HepG2 (cell line): ENCODE measurements at regions not wholly inside any gene's neighbourhood (a gene's known extent, or its start where the extent isn't known, plus 50 kb on each side); places are given as distances from the start of the nearest gene placed in this dataset.

Experiments used
- ATAC-seq: fragments of 200-7000 bp; cut with Tn5 transposase; 3 replicates; pipeline ENCODE4 v1.9.1; 2020; ENCODE audit warnings: mild to moderate bottlenecking, moderate library complexity
- BruUV-seq: library from RNA; stranded (reverse); fragments of 400-500 nt; replicated peaks from 2 replicates; lab custom pipeline; 2021; lab: Mats Ljungman, UMichigan
- CTCF ChIA-PET: fragments of 300-600 bp; formaldehyde crosslinking; extraction: SDS; loops from one replicate; lab custom pipeline; 2021; ENCODE audit warnings: low total read pairs, inconsistent platforms, low intra/inter-chr PET ratio; lab: Yijun Ruan, JAX
- POLR2A ChIA-PET: fragments of 350-600 bp; sonication (Branson Sonifier 250); formaldehyde crosslinking; loops from one replicate; lab custom pipeline; 2020; ENCODE audit warnings: antibody characterized with exemption, inconsistent platforms; lab: Yijun Ruan, JAX
- DNase-seq: peaks from one replicate; pipeline ENCODE4 v3.0.0-alpha.2; 2015; ENCODE audit warnings: low spot score
- FAIRE-seq: peaks from 3 replicates; lab custom pipeline; 2011; peaks lifted over from hg19 to GRCh38; lab: Jason Lieb, UNC
- H2AFZ ChIP-seq: one replicate; pipeline ENCODE4 v1.6.1; 2011; ENCODE audit warnings: low read length, inconsistent platforms
- H3K27ac ChIP-seq: fragments of 300-600 bp; 3 replicates; pipeline ENCODE4 v1.8.0; 2011; ENCODE audit warnings: mixed run types, mild to moderate bottlenecking, mixed read lengths, low read length, inconsistent platforms; ENCODE audit not compliant: insufficient read depth; ENCODE audit errors: extremely low read length
- H3K27me3 ChIP-seq, 2 experiments: fragments of 200-600 bp in 1 of 2; 2 replicates in 1 of 2; 3 replicates in 1 of 2; pipeline versions ENCODE4 v1.6.0 to v1.8.0; 2011; ENCODE audit warnings: low read length in 2 of 2, mild to moderate bottlenecking in 2 of 2, moderate library complexity in 2 of 2, inconsistent platforms in 1 of 2; ENCODE audit not compliant: insufficient read depth in 2 of 2, control insufficient read depth in 1 of 2
- H3K36me3 ChIP-seq, 2 experiments: fragments of 200-600 bp in 1 of 2; replicated peaks in 1 of 2; 2 replicates in 1 of 2; 3 replicates in 1 of 2; pipeline versions ENCODE4 v1.5.1 to v1.8.0; 2011; ENCODE audit warnings: low read length in 2 of 2, inconsistent platforms in 1 of 2; ENCODE audit not compliant: insufficient read depth in 2 of 2, control insufficient read depth in 1 of 2
- H3K4me1 ChIP-seq: 2 replicates; pipeline ENCODE4 v1.5.1; 2012; ENCODE audit warnings: low read length, inconsistent platforms; ENCODE audit not compliant: insufficient read depth
- H3K4me2 ChIP-seq: 2 replicates; pipeline ENCODE4 v1.6.0; 2011; ENCODE audit warnings: low read depth, low read length, inconsistent platforms
- H3K4me3 ChIP-seq, 3 experiments: fragments of 200-600 bp in 1 of 3; sonication (generic), shearing (Covaris generic) in 1 of 3; replicated peaks in 1 of 3; 2 replicates each; pipeline ENCODE4 v1.5.1; 2011 to 2016; ENCODE audit warnings: low read length in 3 of 3, inconsistent platforms in 2 of 3, low read depth in 2 of 3, mild to moderate bottlenecking in 2 of 3, control low read depth in 1 of 3, mixed read lengths in 1 of 3; ENCODE audit not compliant: insufficient read depth in 1 of 3
- H3K79me2 ChIP-seq: one replicate; pipeline ENCODE4 v1.6.1; 2011; ENCODE audit warnings: low read length, inconsistent platforms; ENCODE audit not compliant: insufficient read depth
- H3K9ac ChIP-seq: 2 replicates; pipeline ENCODE4 v1.6.0; 2011; ENCODE audit warnings: mild to moderate bottlenecking, low read depth, low read length, inconsistent platforms; ENCODE audit not compliant: insufficient read depth
- H3K9me3 ChIP-seq: 2 replicates; pipeline ENCODE4 v1.5.1; 2012; ENCODE audit warnings: mild to moderate bottlenecking, low read length
- H4K20me1 ChIP-seq: 2 replicates; pipeline ENCODE4 v1.6.0; 2011; ENCODE audit warnings: inconsistent platforms, mild to moderate bottlenecking, low read length, moderate library complexity; ENCODE audit not compliant: insufficient read depth
- AHR ChIP-seq: IDR thresholded peaks from 2 replicates; pipeline ENCODE4 v1.6.1; 2018; ENCODE audit warnings: missing genetic modification reagents, missing compliant biosample characterization
- CENPX ChIP-seq: sonication (generic); formaldehyde crosslinking; IDR thresholded peaks from 2 replicates; pipeline ENCODE4 v1.9.0; 2021; ENCODE audit warnings: mild to moderate bottlenecking, missing genetic modification reagents, moderate library complexity
- GPBP1L1 ChIP-seq: sonication (generic); formaldehyde crosslinking; IDR thresholded peaks from 2 replicates; pipeline ENCODE4 v1.5.0; 2020; ENCODE audit warnings: mild to moderate bottlenecking, missing genetic modification reagents
- GZF1 ChIP-seq: sonication (generic); formaldehyde crosslinking; IDR thresholded peaks from 2 replicates; pipeline ENCODE4 v1.5.1; 2020; ENCODE audit warnings: mild to moderate bottlenecking, missing genetic modification reagents
- HDAC2 ChIP-seq: sonication (generic); formaldehyde crosslinking; IDR thresholded peaks from 2 replicates; pipeline ENCODE4 v1.4.0; 2020; ENCODE audit warnings: missing genetic modification reagents
- MBD4 ChIP-seq: IDR thresholded peaks from 2 replicates; pipeline ENCODE4 v1.6.1; 2012; ENCODE audit warnings: low read length, inconsistent platforms, borderline replicate concordance
- MNT ChIP-seq: fragments of 450-650 bp; IDR thresholded peaks from 2 replicates; pipeline ENCODE4 v1.6.1; 2016
- NCOA5 ChIP-seq: sonication (generic); formaldehyde crosslinking; IDR thresholded peaks from 2 replicates; pipeline ENCODE4 v1.4.0; 2020; ENCODE audit warnings: missing genetic modification reagents
- RFX1 ChIP-seq: fragments of 450-650 bp; IDR thresholded peaks from 2 replicates; pipeline ENCODE4 v1.6.1; 2017
- SALL2 ChIP-seq: sonication (generic); formaldehyde crosslinking; IDR thresholded peaks from 2 replicates; pipeline ENCODE4 v1.8.1; 2023; ENCODE audit warnings: mild to moderate bottlenecking, missing genetic modification reagents, inconsistent platforms
- ZFYVE20 ChIP-seq: sonication (generic); formaldehyde crosslinking; IDR thresholded peaks from 2 replicates; pipeline ENCODE4 v1.8.0; 2023; ENCODE audit warnings: low read depth, mild to moderate bottlenecking, moderate library complexity, missing genetic modification reagents, borderline replicate concordance
- ZNF558 ChIP-seq: sonication (generic); formaldehyde crosslinking; IDR thresholded peaks from 2 replicates; pipeline ENCODE4 v1.9.0; 2022; ENCODE audit warnings: mild to moderate bottlenecking, missing genetic modification reagents, borderline replicate concordance
- ZNF644 ChIP-seq: IDR thresholded peaks from 2 replicates; pipeline ENCODE4 v1.6.1; 2016; ENCODE audit warnings: low read depth
- WGBS: methylation state at CpG from one replicate; pipeline ENCODE4 v1.1.6; 2017; ENCODE audit warnings: low lambda C conversion rate; 5-methylcytosine and 5-hydroxymethylcytosine counted together
- in situ Hi-C: cut with HindIII; loops from 2 replicates; pipeline ENCODE4 v1.10.0; 2017; ENCODE audit warnings: low pct_unique_long_range_greater_than_20kb; ENCODE audit not compliant: extremely low pct_ligation_motif_present
- intact Hi-C: fragments of 100-400 bp; cut with micrococcal nuclease; formaldehyde crosslinking; loops from one replicate; pipeline ENCODE4 v1.10.0; 2022; ENCODE audit not compliant: unreplicated experiment

- no peaks in the 10 kb centered on the region for H4K20me1 ChIP-seq
- H3K9me3 ChIP-seq, result peaks cover 24% of the 10 kb centered on the region; the same call in 1 of the 2 replicates
- no peaks in the 10 kb centered on the region for H3K4me1 ChIP-seq
- TF ChIP-seq MNT, result peak; percentile 86
- TF ChIP-seq AHR (CRISPR knock-in tag), result no peak
- FAIRE-seq (no peak), DNase-seq (no peak), ATAC-seq (no peak)
- H3K79me2 ChIP-seq, result no peaks in the 10 kb centered on the region
- H3K27me3 ChIP-seq, result no peaks in the 10 kb centered on the region
- in situ Hi-C loops (no loop called here), intact Hi-C loops (no loop called here)
- H2AFZ ChIP-seq, result no peak overlapping the region
- WGBS, result 7% methylated on average over 5 of the region's 5 CpGs
- no peak overlapping the region for H3K4me3 ChIP-seq
- ChIA-PET POLR2A (no interaction called here), CTCF (no interaction called here)
- H3K27ac ChIP-seq, result no peak overlapping the region
- H3K36me3 ChIP-seq, result no peaks in the 10 kb centered on the region
- no peak overlapping the region for H3K4me2 ChIP-seq
- BruUV-seq, result no TSS peak
- no peak overlapping the region for H3K9ac ChIP-seq
Observed at GRCh38 chr2:122875091-122875865, 1119.8 kb downstream of the TSN start.

GRCh38 chr2:122883849-122884248, 1128.4 kb downstream of the TSN start:
- Histone ChIP-seq H3K27me3 (no peaks in the 10 kb centered on the region), H3K4me1 (no peaks in the 10 kb centered on the region), H3K9me3 (peaks cover 21% of the 10 kb centered on the region; the same call in 1 of the 2 replicates), H2AFZ (no peak overlapping the region), H3K4me3 (no peak overlapping the region), H3K36me3 (no peaks in the 10 kb centered on the region), H3K9ac (no peak overlapping the region), H4K20me1 (no peaks in the 10 kb centered on the region), H3K4me2 (no peak overlapping the region), H3K79me2 (no peaks in the 10 kb centered on the region), H3K27ac (no peak overlapping the region)
- ChIA-PET CTCF (no interaction called here), POLR2A (no interaction called here)
- 6% methylated on average over 5 of the region's 5 CpGs for WGBS
- ATAC-seq, result no peak
- intact Hi-C loops, result no loop called here
- TF ChIP-seq ZNF644, result no peak
- no peak for TF ChIP-seq GZF1 (CRISPR knock-in tag)
- no peak for TF ChIP-seq ZFYVE20 (CRISPR knock-in tag)
- TF ChIP-seq SALL2 (CRISPR knock-in tag), result no peak
- no peak for TF ChIP-seq MBD4
- no peak for TF ChIP-seq CENPX (CRISPR knock-in tag)
- no peak for TF ChIP-seq GPBP1L1 (CRISPR knock-in tag)
- TF ChIP-seq ZNF558 (CRISPR knock-in tag), result no peak
- no peak for TF ChIP-seq RFX1
- no peak for TF ChIP-seq NCOA5 (CRISPR knock-in tag)
- TF ChIP-seq HDAC2 (CRISPR knock-in tag), result no peak
- in situ Hi-C loops, result no loop called here
- no TSS peak for BruUV-seq
- DNase-seq, result no peak
- FAIRE-seq, result no peak
